ENCODE measurements at regions not wholly inside any gene's neighbourhood (a gene's known extent, or its start where the extent isn't known, plus 50 kb on each side); places are given as distances from the start of the nearest gene placed in this dataset.

DNA sequence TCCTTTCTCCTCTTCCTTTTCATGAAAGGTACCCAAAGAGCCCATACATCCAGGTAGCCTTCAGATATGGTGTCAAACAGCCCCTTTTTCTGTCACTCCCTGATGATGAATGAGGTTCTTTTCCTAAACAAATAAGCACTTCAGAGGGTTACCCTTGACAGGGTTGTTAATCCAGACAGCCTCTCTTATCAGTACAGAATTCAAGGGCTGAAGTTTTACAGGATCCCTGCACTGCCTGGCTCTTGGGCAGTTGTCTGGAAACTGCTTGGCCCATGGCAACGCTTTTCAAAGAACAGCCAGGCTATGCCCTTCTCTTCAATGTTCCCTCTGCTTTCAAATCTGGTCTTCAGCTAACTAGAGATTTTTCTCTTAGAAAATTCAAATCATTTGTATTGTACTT is 352.6 kb upstream of the FAM241A start:
- no CpG with 5 or more reads among the region's 1 CpG for WGBS (ENCODE audit: insufficient coverage)
- Histone ChIP-seq H2AFZ (ENCODE audit: insufficient read depth, low read depth, low read length, poor library complexity, severe bottlenecking) (no peak overlapping the region), H3K4me3 (replicated peaks in 1 of 3; ENCODE audit: low read depth in 2 of 3, low read length in 3 of 3) (no peak overlapping the region), H3K79me2 (ENCODE audit: insufficient read depth, low read length) (no peaks in the 10 kb centered on the region), H3K9ac (ENCODE audit: insufficient read depth, low read length, poor library complexity, severe bottlenecking) (no peak overlapping the region), H4K20me1 (ENCODE audit: insufficient read depth, low read length) (no peaks in the 10 kb centered on the region), H3K27ac (ENCODE audit: low read depth in 1 of 2, low read length in 2 of 2) (no peak overlapping the region), H3K27me3 (ENCODE audit: control insufficient read depth in 2 of 2, insufficient read depth in 2 of 2, low read length in 2 of 2) (peaks cover 5 to 11% of the 10 kb centered on the region in 2 donors), H3K4me2 (replicated peaks; ENCODE audit: extremely low read depth, low read length, poor library complexity, severe bottlenecking) (no peak overlapping the region), H3K36me3 (replicated peaks in 1 of 2; ENCODE audit: control insufficient read depth in 1 of 2, insufficient read depth in 2 of 2, low read length in 2 of 2) (no peaks in the 10 kb centered on the region), H3K4me1 (ENCODE audit: control insufficient read depth in 1 of 2, insufficient read depth in 2 of 2, low read length in 2 of 2) (no peaks in the 10 kb centered on the region), H3K9me3 (replicated peaks in 1 of 2; ENCODE audit: control insufficient read depth in 1 of 2, insufficient read depth in 1 of 2, low read length in 2 of 2) (no peaks in the 10 kb centered on the region)
- TF ChIP-seq CTCF (IDR thresholded peaks at IDR 0.05): no peak
- Mint-ChIP-seq H3K4me1 (no peaks in the 10 kb centered on the region), H3K27ac (no peak overlapping the region), H3K36me3 (no peaks in the 10 kb centered on the region), H3K27me3 (ENCODE audit: low read depth in 3 of 3) (peaks cover 9 to 12% (median 9%) of the 10 kb centered on the region in 3 donors), H3K9me3 (peaks cover 0 to 2% (median 0%) of the 10 kb centered on the region in 7 donors), H3K4me3 (no peak overlapping the region)
- no peak for DNase-seq
- intact Hi-C loops (cut with micrococcal nuclease): no loop called here

DNA sequence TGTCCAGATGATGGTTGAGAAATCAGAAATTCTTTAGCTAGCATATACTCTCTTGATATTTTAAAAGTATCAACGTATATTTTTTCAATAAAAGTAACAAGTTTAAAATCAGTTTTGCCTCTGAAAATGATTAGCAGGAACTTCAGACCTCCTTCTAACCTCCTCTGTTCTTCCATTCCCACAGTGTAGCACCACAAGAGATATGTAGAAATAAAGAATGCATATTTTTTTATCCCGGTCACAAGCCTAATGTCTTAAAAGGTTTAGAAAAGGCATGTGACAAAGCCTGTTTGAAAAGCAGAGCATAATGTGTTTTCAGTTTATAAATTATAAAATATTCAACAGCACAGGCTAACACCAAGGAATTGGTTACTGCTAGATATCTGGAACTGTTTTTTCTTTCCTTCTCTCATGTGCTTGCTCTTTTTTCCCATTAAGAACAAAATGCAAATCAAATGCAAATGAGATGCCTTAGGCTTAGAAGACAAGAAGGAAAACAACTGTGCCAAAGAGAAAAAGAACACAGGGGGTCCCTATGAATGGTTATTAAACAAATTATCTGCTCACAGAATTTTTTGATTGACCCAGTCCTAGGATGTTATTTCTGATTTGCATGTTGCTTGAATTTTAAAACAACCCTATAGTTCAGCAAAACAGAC is 351.7 kb upstream of the FAM241A start:
- no peaks in the 10 kb centered on the region for H3K79me2 ChIP-seq (ENCODE audit: insufficient read depth, low read length)
- H3K9ac ChIP-seq (ENCODE audit: insufficient read depth, low read length, poor library complexity, severe bottlenecking): no peak overlapping the region
- H3K36me3 ChIP-seq (replicated peaks in 1 of 2; ENCODE audit: control insufficient read depth in 1 of 2, insufficient read depth in 2 of 2, low read length in 2 of 2): no peaks in the 10 kb centered on the region
- Mint-ChIP-seq H3K27me3 (ENCODE audit: low read depth in 3 of 3) (peaks cover 2 to 4% (median 2%) of the 10 kb centered on the region in 3 donors), H3K36me3 (no peaks in the 10 kb centered on the region), H3K4me3 (no peak overlapping the region), H3K4me1 (no peaks in the 10 kb centered on the region), H3K9me3 (peaks cover 0 to 2% (median 0%) of the 10 kb centered on the region in 7 donors), H3K27ac (no peak overlapping the region)
- no peak for DNase-seq
- no peaks in the 10 kb centered on the region for H4K20me1 ChIP-seq (ENCODE audit: insufficient read depth, low read length)
- H2AFZ ChIP-seq (ENCODE audit: insufficient read depth, low read depth, low read length, poor library complexity, severe bottlenecking): no peak overlapping the region
- no peak for TF ChIP-seq CTCF (IDR thresholded peaks at IDR 0.05)
- H3K4me1 ChIP-seq (ENCODE audit: control insufficient read depth in 1 of 2, insufficient read depth in 2 of 2, low read length in 2 of 2): no peaks in the 10 kb centered on the region
- no peak overlapping the region for H3K4me2 ChIP-seq (replicated peaks; ENCODE audit: extremely low read depth, low read length, poor library complexity, severe bottlenecking)
- H3K9me3 ChIP-seq (replicated peaks in 1 of 2; ENCODE audit: control insufficient read depth in 1 of 2, insufficient read depth in 1 of 2, low read length in 2 of 2): no peaks in the 10 kb centered on the region
- H3K4me3 ChIP-seq (replicated peaks in 1 of 3; ENCODE audit: low read depth in 2 of 3, low read length in 3 of 3): no peak overlapping the region
- no CpG with 5 or more reads among the region's 2 CpGs for WGBS (ENCODE audit: insufficient coverage)
- intact Hi-C loops (cut with micrococcal nuclease): no loop called here
- H3K27me3 ChIP-seq (ENCODE audit: control insufficient read depth in 2 of 2, insufficient read depth in 2 of 2, low read length in 2 of 2): peaks cover 3 to 4% of the 10 kb centered on the region in 2 donors
- H3K27ac ChIP-seq (ENCODE audit: low read depth in 1 of 2, low read length in 2 of 2): no peak overlapping the region

Measured in CD14-positive monocyte (primary cell).